ENCODE measurements at regions not wholly inside any gene's neighbourhood (a gene's known extent, or its start where the extent isn't known, plus 50 kb on each side); places are given as distances from the start of the nearest gene placed in this dataset.

DNA sequence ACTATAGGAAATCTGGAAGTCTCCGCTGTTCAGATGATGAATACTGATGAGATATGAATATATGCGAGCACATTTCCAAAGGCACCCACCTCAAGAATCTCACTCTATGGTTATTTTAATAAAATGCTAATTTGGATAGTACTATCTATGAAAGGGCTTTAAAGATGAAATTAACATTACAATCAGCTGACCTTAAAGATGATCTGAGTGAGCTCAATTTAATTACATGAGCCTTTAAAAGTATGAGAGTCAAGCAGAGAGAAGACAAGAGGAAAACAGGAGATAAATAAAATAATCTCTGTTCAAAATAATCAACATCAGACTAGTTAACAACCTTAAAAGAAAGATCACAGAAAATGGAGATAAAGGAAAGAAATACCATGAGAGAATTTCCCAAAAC is 474.1 kb upstream of the TUSC1 start:
- Histone ChIP-seq H3K4me3 (ENCODE audit: low read depth, low read length) (no peak overlapping the region), H3K27ac (ENCODE audit: extremely low read depth, low read depth, low read length) (no peak overlapping the region), H3K4me1 (ENCODE audit: control insufficient read depth, insufficient read depth, low read length) (no peaks in the 10 kb centered on the region), H3K36me3 (ENCODE audit: control insufficient read depth in 2 of 2, insufficient read depth in 1 of 2, low read length in 2 of 2) (no peaks in the 10 kb centered on the region), H3K9me3 (ENCODE audit: control insufficient read depth, insufficient read depth, low read depth, low read length) (no peaks in the 10 kb centered on the region)
- ChIA-PET POLR2A (no interaction called here), CTCF (interaction anchor here (1.6 kb wide), 1 partner anchor 11 kb away, joined by 3 read pairs; no protein-coding TSS in a partner anchor)
- TF ChIP-seq ZNF157 (tag by site-specific recombination; IDR thresholded peaks at IDR 0.05) (no peak), OSR2 (tag by site-specific recombination; IDR thresholded peaks at IDR 0.05) (no peak), ZSCAN23 (tag by site-specific recombination; IDR thresholded peaks at IDR 0.05) (no peak)

GRCh38 chr9:26148128-26148527 is 469.9 kb upstream of the TUSC1 start:
- H3K9me3 ChIP-seq (ENCODE audit: control insufficient read depth, insufficient read depth, low read depth, low read length) = no peaks in the 10 kb centered on the region
- H3K4me1 ChIP-seq (ENCODE audit: control insufficient read depth, insufficient read depth, low read length) = no peaks in the 10 kb centered on the region
- H3K27ac ChIP-seq (ENCODE audit: extremely low read depth, low read depth, low read length) = no peak overlapping the region
- ChIA-PET CTCF (no interaction called here), POLR2A (no interaction called here)
- H3K36me3 ChIP-seq (ENCODE audit: control insufficient read depth in 2 of 2, insufficient read depth in 1 of 2, low read length in 2 of 2) = no peaks in the 10 kb centered on the region
- no peak overlapping the region for H3K4me3 ChIP-seq (ENCODE audit: low read depth, low read length)
- TF ChIP-seq INSM2 (tag by site-specific recombination; IDR thresholded peaks at IDR 0.05) (no peak), ZNF391 (tag by site-specific recombination; IDR thresholded peaks at IDR 0.05; ENCODE audit: borderline replicate concordance, low read depth) (no peak), ZNF518A (tag by site-specific recombination; conservative IDR thresholded peaks at IDR 0.05; ENCODE audit: low read depth) (no peak), ZNF398 (tag by site-specific recombination; IDR thresholded peaks at IDR 0.05) (no peak), ZNF221 (tag by site-specific recombination; IDR thresholded peaks at IDR 0.05; ENCODE audit: borderline replicate concordance) (no peak), ZNF202 (tag by site-specific recombination; IDR thresholded peaks at IDR 0.05; ENCODE audit: borderline replicate concordance) (no peak), ZNF658 (tag by site-specific recombination; IDR thresholded peaks at IDR 0.05) (no peak), ZNF112 (tag by site-specific recombination; IDR thresholded peaks at IDR 0.05) (no peak), ZBTB11 (tag by site-specific recombination; conservative IDR thresholded peaks at IDR 0.05; ENCODE audit: low read depth) (no peak), REST (tag by site-specific recombination; IDR thresholded peaks at IDR 0.05) (no peak), SALL2 (tag by site-specific recombination; IDR thresholded peaks at IDR 0.05; ENCODE audit: borderline replicate concordance) (no peak), ZNF311 (tag by site-specific recombination; IDR thresholded peaks at IDR 0.05; ENCODE audit: borderline replicate concordance) (no peak), KLF7 (tag by site-specific recombination; IDR thresholded peaks at IDR 0.05; ENCODE audit: borderline replicate concordance) (no peak)
- TF ChIP-seq, protein P1, sequence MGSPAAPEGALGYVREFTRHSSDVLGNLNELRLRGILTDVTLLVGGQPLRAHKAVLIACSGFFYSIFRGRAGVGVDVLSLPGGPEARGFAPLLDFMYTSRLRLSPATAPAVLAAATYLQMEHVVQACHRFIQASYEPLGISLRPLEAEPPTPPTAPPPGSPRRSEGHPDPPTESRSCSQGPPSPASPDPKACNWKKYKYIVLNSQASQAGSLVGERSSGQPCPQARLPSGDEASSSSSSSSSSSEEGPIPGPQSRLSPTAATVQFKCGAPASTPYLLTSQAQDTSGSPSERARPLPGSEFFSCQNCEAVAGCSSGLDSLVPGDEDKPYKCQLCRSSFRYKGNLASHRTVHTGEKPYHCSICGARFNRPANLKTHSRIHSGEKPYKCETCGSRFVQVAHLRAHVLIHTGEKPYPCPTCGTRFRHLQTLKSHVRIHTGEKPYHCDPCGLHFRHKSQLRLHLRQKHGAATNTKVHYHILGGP (tag by site-specific recombination; IDR thresholded peaks at IDR 0.05) = no peak

Measured in HEK293 (cell line).